NCI-H345 treated with DMSO at 0.1 percent for 48 hours (cell line): ENCODE measurements at regions not wholly inside any gene's neighbourhood (a gene's known extent, or its start where the extent isn't known, plus 50 kb on each side); places are given as distances from the start of the nearest gene placed in this dataset.

Experiments used
- DNase-seq: peaks from one replicate; lab custom pipeline; 2025; ENCODE audit not compliant: unreplicated experiment; lab: John Stamatoyannopoulos, UW

GRCh38 chr2:71816815-71817214 is 330.8 kb downstream of the CYP26B1 start:
- no peak for DNase-seq

DNA sequence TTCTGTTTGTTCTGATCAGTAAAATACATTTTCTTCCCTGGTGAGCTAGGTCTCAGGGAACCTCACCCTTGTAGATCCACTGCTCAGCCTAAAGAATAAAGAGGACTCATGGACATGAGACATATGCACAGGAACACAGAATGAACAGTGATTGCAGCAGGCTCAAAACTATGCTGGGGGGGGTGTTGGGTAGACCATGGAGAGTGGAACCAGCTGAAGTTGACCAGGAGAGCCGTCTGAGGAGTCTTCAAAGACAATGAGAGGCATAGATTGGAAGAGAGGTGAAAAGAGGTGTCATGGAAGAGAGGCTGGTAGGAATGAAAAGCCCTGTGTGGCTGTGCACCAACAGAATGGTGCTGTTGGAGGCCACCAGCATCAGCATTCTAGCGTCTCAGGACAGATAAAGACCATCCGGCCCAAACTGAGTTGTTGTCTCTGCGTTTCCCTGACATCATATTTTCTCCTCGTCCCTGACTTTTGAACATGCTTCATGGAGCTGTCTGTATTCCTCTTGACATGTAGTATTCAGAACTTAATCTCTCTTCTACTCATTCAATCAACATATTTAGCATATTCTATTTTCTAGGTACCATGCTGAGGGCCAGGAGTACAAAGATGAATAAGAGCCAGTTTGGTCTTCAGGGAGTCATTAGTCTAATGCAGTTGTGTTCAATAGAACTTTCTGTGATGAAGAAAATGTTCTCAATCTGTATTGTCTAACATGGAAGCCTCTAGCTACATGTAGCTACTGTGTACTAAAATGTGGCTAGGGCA is 331.8 kb downstream of the CYP26B1 start:
- DNase-seq: no peak

DNA sequence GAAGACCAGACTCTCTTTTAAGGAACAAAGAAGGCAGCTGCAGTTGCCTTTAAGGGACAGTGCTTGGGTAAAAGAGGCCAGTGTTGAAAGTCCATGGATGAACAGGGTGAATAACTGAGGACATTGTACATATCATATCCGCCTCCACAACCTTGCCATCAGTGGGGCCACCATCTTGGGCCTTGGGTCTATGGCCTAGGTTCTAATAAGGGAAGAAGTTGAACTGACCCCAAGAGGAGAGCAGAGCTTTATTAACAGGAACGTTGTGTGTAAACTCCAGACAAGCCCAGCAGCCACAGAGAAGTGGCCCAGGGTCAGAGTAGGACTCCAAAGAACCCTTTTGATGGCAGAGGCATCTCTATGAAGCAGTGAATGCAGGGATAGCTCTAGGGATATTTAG is 332.8 kb downstream of the CYP26B1 start:
- DNase-seq: no peak

GRCh38 chr2:71813807-71814470 is 333.7 kb downstream of the CYP26B1 start:
- peak; percentile 30 for DNase-seq

DNA sequence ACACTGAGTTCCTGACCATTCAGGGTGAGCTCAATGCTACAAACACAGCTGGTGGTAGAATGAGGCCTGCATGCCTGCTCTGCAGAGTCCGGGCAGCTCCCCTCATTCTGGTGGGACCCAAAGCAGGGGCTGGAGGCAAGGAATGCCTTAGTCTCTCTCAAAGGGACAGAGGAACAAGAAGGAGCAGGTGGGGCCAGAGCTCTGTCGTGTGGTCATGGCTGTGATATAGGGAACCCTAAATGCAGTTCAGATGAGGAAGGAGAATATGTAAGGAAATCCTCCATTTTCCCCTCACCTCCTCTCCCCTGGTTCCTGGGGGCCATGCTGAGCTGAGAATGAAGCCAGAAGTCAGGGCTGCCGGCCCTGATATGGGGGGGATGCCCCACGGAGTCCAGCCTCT is 334.3 kb downstream of the CYP26B1 start:
- no peak for DNase-seq

- no peak for DNase-seq
Observed at GRCh38 chr2:71812736-71813135, 334.9 kb downstream of the CYP26B1 start.

- no peak for DNase-seq
Observed at GRCh38 chr2:71811726-71812125, 335.9 kb downstream of the CYP26B1 start.

DNA sequence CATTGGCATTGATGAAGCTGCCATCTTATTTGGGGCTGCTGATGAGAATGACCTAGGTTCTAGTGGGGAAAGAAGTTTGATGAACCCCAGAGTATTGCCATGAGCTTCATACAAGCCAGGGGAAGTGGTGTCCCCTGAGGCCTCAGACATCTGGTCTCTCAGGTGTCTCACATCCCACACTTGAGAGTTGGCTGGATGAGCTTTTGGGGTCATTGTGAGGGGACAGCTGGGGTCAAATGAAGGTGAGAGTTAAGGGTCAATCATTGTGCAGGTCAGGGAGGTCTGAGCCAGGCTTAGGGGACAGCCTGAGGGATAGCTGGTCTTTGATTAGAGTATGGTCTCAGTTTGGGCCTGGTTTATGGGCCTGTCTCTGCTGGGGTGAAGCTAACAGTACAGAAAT is 336.5 kb downstream of the CYP26B1 start:
- no peak for DNase-seq

DNA sequence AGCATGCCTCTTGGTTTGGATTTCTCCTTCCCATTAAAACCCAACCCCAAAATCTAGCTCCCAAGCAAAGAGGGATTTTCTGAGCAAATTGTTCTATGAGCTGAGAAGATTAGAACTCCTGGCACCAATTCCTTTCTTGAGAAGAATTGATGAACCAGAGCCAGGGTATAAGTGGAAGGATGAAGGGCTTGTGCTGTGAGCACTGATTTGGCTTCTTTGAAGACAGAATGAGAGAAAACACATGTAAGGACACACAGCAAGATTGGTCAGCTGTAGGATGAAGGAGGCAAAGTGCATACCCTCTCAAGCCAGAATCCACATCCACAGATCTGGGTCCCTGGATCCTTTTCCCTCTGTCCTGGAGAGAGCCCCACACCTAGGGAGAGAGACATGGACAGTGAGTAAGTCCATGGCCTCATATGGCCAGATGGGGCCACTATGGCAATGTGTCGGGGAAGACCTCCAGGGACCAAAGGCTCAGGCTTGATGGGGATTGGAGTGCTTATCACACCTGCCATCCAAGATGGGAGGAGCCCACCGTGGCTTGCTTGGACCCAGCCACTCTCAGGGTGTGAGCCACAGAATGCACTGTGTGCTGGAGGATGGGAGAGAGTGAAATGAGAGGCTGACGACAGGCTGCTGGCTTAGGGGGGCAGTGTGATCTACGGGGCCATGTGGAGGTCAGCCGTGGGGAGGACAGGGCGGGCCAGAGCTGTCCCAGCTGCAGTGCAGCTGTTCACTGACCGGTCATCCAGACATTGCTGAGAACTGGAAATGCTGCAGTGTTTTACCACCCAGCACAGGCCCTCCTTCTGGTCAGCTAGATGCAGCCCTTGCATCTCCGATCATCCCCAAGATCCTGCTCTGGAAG is 339.8 kb downstream of the CYP26B1 start:
- DNase-seq: no peak

DNA sequence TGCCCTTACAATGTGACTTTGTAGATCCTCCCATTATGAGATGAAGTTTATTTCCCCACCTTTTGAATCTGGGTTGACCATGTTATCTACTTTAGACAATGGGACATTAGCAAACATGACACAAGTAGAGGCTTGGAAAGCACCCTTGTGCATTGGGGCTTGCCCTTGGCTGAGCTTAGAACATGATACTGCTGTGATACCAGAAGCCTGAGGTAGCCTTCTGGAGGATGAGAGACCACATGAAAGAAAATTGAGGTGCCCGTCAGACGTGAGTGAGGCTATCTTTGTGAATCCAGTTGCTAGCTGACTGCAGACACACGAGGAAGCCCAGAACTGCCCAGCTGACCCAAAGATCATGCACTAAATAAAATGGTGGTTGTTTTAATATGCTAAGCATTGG is 341.2 kb downstream of the CYP26B1 start:
- no peak for DNase-seq

DNA sequence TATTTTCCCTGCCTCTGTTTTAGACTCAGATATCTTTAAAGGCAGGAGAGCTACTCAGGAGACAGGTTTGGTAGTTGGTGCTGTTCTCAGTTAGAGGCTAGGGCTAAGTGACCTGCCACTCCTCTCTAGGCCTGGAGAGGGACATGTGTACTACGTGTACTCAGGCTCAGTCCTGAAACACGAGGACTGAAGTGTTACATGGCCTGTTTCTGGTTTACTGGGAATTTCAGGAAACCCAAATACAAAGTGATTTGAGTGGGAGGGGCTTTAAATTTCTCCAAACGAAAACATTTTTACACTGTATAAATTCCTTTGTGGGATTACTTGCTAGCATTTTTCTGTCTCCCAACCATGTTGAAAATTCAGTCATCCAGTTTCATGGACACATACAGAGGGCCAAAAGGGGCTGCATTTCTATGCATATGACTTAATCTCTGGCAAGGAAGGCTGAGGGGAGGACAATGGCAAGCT is 343.3 kb downstream of the CYP26B1 start:
- no peak for DNase-seq

GRCh38 chr2:71803398-71803797 is 344.3 kb downstream of the CYP26B1 start:
- DNase-seq: no peak

DNA sequence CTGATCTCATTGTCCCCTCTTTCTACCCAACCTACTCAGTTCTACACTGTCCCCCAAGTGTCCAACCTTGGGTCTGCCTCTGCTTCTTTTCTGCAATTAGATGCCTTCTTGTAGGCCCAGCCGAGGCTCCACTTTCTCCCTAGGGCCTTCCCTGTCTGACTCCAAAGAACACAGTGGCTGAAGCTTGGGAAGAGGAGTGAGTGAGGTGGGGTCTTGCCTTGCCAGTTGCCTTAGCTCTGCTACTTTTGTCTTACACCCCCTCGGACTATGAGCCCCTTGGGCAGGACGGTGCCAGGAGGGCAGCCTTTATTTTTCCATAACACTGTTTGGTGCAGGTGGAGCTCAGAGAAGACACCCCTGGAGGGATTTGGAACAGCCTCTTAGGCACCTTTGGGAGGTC is 345.1 kb downstream of the CYP26B1 start:
- DNase-seq: no peak

- no peak for DNase-seq
Observed at GRCh38 chr2:71801969-71802368, 345.7 kb downstream of the CYP26B1 start.

- no peak for DNase-seq
Observed at GRCh38 chr2:71801556-71801955, 346.1 kb downstream of the CYP26B1 start.

DNA sequence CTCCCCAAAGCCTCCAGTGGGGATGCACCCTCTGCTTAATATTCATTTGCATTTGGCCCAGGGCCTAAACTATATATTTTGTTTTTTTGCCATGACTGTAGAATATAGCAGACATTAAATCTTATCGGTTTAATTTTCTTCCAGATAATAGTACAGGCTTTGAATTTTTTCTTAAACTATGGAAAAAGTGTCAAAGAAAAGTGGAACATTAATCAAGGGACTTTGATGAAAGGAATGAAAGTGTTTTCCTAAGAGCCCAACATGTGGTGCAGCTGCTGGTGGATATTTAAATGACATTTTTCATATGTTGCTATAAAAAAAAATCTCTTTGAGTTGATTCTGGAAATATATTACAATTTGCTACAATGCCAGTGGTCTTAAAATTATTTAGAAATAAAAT is 346.8 kb downstream of the CYP26B1 start:
- DNase-seq: no peak

DNA sequence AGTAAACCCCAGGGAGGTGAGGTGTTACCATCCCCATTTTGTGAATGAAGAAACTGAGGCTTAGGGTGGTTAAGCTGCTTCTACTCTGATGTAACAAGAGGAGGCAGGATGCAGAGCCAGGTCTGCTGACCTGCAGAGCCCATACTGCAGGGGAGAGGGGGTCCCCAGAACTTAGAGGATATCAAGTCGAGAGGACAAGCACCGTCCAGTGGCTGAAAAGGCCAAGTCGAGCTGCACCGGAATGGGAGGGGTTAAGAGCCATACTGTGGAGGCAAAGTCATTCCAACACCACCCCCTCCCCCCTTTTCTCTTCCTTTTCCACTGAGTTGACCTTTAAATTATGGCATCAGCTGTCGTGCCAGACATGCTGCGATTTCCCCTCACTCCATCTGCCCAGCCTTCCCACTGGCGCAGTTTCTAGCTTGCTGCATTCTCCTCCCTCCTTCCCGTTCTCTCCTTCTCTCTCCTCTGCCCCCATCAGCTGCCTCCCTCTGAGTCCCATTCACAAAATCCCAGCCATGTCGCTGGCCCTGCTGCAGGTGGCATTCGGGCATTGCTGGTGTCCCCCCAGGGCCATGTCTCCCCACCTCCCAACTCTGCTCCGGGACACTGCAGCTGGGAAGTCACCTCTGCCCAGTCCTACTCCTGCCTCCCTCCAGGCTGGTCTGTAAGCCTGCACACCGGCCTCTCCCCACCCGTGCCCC is 346.9 kb downstream of the DYSF start:
- no peak for DNase-seq

- no peak for DNase-seq
Observed at GRCh38 chr2:71799013-71799575, 345.7 kb downstream of the DYSF start.

DNA sequence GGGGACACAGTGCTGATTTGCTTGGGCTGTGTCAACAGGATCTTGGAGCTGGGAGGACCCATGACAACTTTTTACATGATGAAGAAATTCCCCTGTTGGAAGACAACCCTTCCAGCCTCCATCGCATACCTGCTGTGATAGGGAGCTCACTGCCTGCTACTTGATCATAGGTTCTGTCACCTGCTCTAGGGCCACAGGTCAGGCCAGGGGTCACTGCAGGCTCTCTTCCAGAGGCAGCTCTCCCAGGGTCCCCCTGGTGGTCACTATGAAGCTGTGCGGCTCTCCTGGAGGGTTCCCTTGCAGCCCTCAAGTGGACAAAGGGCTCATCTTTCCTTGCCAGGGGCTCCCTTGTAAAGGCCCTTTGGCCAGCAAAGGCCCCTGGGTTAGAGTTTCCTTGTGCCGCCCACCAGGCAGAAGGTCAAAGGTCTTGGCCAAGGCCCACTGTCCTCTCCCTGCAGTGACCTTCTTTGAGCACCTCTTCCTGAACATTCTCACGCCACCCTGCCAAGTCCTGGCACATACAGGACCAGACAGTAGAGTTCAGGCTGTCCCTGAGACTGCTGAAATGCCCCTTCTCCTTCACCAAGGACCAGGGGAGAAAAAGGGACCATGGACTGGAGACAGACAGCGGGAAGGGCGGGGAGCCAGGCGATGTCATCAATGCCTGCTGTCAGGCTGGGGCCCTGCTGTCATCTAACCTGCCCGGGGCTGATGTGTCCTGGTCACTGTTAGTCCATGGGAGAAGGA is 345.1 kb downstream of the DYSF start:
- no peak for DNase-seq
